Gastrocnemius medialis (tissue), 4 donors: ENCODE measurements at regions not wholly inside any gene's neighbourhood (a gene's known extent, or its start where the extent isn't known, plus 50 kb on each side); places are given as distances from the start of the nearest gene placed in this dataset.
"Not testable (repeated sequence)": the region's sequence is repeated elsewhere in the genome, so short reads cannot be mapped to it uniquely, and the experiment has no call there.

Experiments used
- ATAC-seq, 2 donors: fragments of 150-250 bp; one replicate each; pipeline ENCODE4 v1.9.1; 2016
- DNase-seq, 2 donors: peaks; one replicate each; pipeline ENCODE4 v3.0.0-alpha.2; 2019
- H3K27ac ChIP-seq, 4 donors: fragments of 200-600 bp; sonication (generic); 1 replicate in 1 of 4; 2 replicates in 3 of 4; pipeline ENCODE4 v1.5.1; 2016 to 2018; ENCODE audit warnings: mild to moderate bottlenecking in 2 of 4, moderate library complexity in 1 of 4
- H3K27me3 ChIP-seq, 3 donors: fragments of 200-600 bp; sonication (generic) in 2 of 3; 1 replicate in 1 of 3; 2 replicates in 2 of 3; pipeline versions ENCODE4 v1.5.1 to v1.6.0; 2016 to 2019; ENCODE audit warnings: mild to moderate bottlenecking in 1 of 3, moderate library complexity in 1 of 3
- H3K36me3 ChIP-seq, 2 donors: fragments of 200-600 bp; sonication (generic) in 1 of 2; one replicate each; pipeline ENCODE4 v1.5.1; 2017 to 2018
- H3K4me1 ChIP-seq, 2 donors: fragments of 200-600 bp; sonication (generic) in 1 of 2; one replicate each; pipeline ENCODE4 v1.5.1; 2016 to 2017; ENCODE audit warnings: mild to moderate bottlenecking in 2 of 2
- H3K4me3 ChIP-seq, 4 donors: fragments of 200-600 bp; sonication (generic) in 3 of 4; 1 replicate in 1 of 4; 2 replicates in 3 of 4; pipeline ENCODE4 v1.5.1; 2016 to 2019; ENCODE audit warnings: mild to moderate bottlenecking in 2 of 4
- H3K9me3 ChIP-seq, 3 donors: fragments of 200-600 bp; sonication (generic) in 2 of 3; 1 replicate in 1 of 3; 2 replicates in 2 of 3; pipeline ENCODE4 v1.5.1; 2016 to 2019
- POLR2A ChIP-seq, 2 donors: fragments of 450-650 bp; IDR thresholded peaks; one replicate each; pipeline ENCODE4 v1.6.1; 2017; ENCODE audit warnings: antibody characterized with exemption in 2 of 2, mild to moderate bottlenecking in 2 of 2, moderate library complexity in 2 of 2
- in situ Hi-C, 4 donors: fragments of 200-750 bp; cut with MboI; loops; one replicate each; pipeline versions ENCODE4 v1.15.0 to v1.8.0; 2017; ENCODE audit warnings: low sequenced_read_pairs in 4 of 4
- intact Hi-C: fragments of 100-400 bp; cut with DNase I; formaldehyde crosslinking; loops from one replicate; pipeline ENCODE4 v1.15.1; 2023; ENCODE audit warnings: low total_unique reads
- TF ChIP-seq, protein P1 (sequence below), 5 experiments: fragments of 450-650 bp in 3 of 5; fragments of 200-600 bp in 2 of 5; sonication (generic) in 2 of 5; IDR thresholded peaks in 4 of 5; conservative IDR thresholded peaks in 1 of 5; 1 replicate in 4 of 5; 2 replicates in 1 of 5; pipeline ENCODE4 v1.5.1; 2016 to 2019; ENCODE audit warnings: antibody characterized with exemption in 5 of 5, mild to moderate bottlenecking in 3 of 5, moderate library complexity in 3 of 5

DNA sequence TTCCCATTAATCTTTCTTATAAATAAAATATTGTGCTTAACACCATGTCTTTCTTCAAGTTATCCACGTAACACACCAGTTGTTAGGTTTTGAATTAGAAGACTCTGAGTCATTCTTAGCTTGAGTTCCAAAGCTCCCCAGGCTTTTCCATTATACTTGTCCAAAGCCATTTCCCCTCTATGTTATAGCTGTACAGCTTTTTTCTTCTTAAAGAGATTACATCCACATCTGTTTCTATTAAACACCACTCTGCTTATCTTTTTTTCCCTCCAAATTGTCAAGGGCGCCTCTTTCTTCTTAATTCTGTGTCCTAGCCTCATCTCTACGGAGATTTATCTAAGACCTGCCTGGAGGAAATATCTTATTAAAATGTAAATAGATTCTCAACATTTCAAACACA lies 139.4 kb upstream of the CPHXL start:
- H3K27ac ChIP-seq = no peak overlapping the region
- no peak overlapping the region for H3K4me3 ChIP-seq
- TF ChIP-seq, protein P1, sequence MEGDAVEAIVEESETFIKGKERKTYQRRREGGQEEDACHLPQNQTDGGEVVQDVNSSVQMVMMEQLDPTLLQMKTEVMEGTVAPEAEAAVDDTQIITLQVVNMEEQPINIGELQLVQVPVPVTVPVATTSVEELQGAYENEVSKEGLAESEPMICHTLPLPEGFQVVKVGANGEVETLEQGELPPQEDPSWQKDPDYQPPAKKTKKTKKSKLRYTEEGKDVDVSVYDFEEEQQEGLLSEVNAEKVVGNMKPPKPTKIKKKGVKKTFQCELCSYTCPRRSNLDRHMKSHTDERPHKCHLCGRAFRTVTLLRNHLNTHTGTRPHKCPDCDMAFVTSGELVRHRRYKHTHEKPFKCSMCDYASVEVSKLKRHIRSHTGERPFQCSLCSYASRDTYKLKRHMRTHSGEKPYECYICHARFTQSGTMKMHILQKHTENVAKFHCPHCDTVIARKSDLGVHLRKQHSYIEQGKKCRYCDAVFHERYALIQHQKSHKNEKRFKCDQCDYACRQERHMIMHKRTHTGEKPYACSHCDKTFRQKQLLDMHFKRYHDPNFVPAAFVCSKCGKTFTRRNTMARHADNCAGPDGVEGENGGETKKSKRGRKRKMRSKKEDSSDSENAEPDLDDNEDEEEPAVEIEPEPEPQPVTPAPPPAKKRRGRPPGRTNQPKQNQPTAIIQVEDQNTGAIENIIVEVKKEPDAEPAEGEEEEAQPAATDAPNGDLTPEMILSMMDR (IDR thresholded peaks at IDR 0.05 in 4 of 5, conservative IDR thresholded peaks at IDR 0.05 in 1 of 5) = no peak
- no peak for TF ChIP-seq POLR2A (IDR thresholded peaks at IDR 0.05)
- DNase-seq (no peak), ATAC-seq (no peak)
- in situ Hi-C loops (no loop called here), intact Hi-C loops (no loop called here)
- H3K27me3 ChIP-seq = no peaks in the 10 kb centered on the region
- no peaks in the 10 kb centered on the region for H3K9me3 ChIP-seq
- no peaks in the 10 kb centered on the region for H3K36me3 ChIP-seq
- H3K4me1 ChIP-seq = no peaks in the 10 kb centered on the region

- Histone ChIP-seq H3K27ac (no peak overlapping the region), H3K27me3 (no peaks in the 10 kb centered on the region), H3K9me3 (no peaks in the 10 kb centered on the region), H3K4me1 (no peaks in the 10 kb centered on the region), H3K4me3 (no peak overlapping the region), H3K36me3 (no peaks in the 10 kb centered on the region)
- DNase-seq (no peak), ATAC-seq (no peak)
- in situ Hi-C loops = no loop called here
- TF ChIP-seq, protein P1 (IDR thresholded peaks at IDR 0.05 in 4 of 5, conservative IDR thresholded peaks at IDR 0.05 in 1 of 5) = no peak
- TF ChIP-seq POLR2A (IDR thresholded peaks at IDR 0.05) = no peak
- intact Hi-C loops = no loop called here
Measured at GRCh38 chr16:75868636-75869632, 142.6 kb upstream of the CPHXL start.

DNA sequence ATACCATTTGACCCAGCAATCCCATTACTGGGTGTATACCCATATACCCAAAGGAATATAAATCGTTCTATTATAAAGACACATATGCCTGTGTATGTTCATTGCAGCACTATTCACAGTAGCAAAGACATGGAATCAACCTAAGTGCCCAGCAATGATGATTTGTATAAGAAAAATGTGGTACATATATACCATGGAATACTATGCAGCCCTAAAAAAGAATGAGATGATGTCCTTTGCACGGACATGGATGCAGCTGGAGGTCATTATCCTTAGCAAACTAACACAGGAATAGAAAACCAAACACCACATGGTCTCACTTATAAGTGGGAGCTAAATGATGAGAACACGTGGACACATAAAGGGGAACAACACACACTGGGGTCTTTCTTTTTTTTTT lies 155.0 kb upstream of the CPHXL start:
- H3K4me3 ChIP-seq, H3K27ac ChIP-seq, ATAC-seq, intact Hi-C loops, H3K9me3 ChIP-seq, H3K36me3 ChIP-seq, DNase-seq, H3K4me1 ChIP-seq, in situ Hi-C loops, H3K27me3 ChIP-seq: not testable (repeated sequence)

- DNase-seq = no peak
- Histone ChIP-seq H3K36me3 (no peaks in the 10 kb centered on the region), H3K27me3 (no peaks in the 10 kb centered on the region), H3K27ac (no peak overlapping the region), H3K4me1 (no peaks in the 10 kb centered on the region), H3K4me3 (no peak overlapping the region), H3K9me3 (no peaks in the 10 kb centered on the region)
- intact Hi-C loops (no loop called here), in situ Hi-C loops (no loop called here)
- no peak for ATAC-seq
- no peak for TF ChIP-seq POLR2A (IDR thresholded peaks at IDR 0.05)
- TF ChIP-seq, protein P1 (IDR thresholded peaks at IDR 0.05 in 4 of 5, conservative IDR thresholded peaks at IDR 0.05 in 1 of 5) = no peak
Measured at GRCh38 chr16:75899163-75899562, 172.9 kb upstream of the CPHXL start.

- Histone ChIP-seq H3K27me3 (no peaks in the 10 kb centered on the region), H3K4me3 (no peak overlapping the region), H3K9me3 (no peaks in the 10 kb centered on the region), H3K4me1 (no peaks in the 10 kb centered on the region), H3K36me3 (no peaks in the 10 kb centered on the region), H3K27ac (no peak overlapping the region)
- TF ChIP-seq, protein P1 (IDR thresholded peaks at IDR 0.05 in 4 of 5, conservative IDR thresholded peaks at IDR 0.05 in 1 of 5) = no peak
- TF ChIP-seq POLR2A (IDR thresholded peaks at IDR 0.05) = no peak
- in situ Hi-C loops (loop anchor here in 1 of 4 donors (25.0 kb wide), 1 partner anchor 96 kb away; no protein-coding TSS in a partner anchor), intact Hi-C loops (no loop called here)
- ATAC-seq (no peak), DNase-seq (no peak)
Measured at GRCh38 chr16:75908331-75909117, 182.2 kb upstream of the CPHXL start.
